HFFc6 (cell line): ENCODE measurements at regions not wholly inside any gene's neighbourhood (a gene's known extent, or its start where the extent isn't known, plus 50 kb on each side); places are given as distances from the start of the nearest gene placed in this dataset.

Experiments used
- DNase-seq: peaks from one replicate; pipeline ENCODE4 v3.0.0-alpha.2; 2018
- H3K27ac Mint-ChIP-seq: 2 replicates; pipeline ENCODE4 v1.8.0; 2020; ENCODE audit warnings: mild to moderate bottlenecking, mixed read lengths
- H3K27me3 Mint-ChIP-seq: 2 replicates; pipeline ENCODE4 v1.8.0; 2021; ENCODE audit warnings: mild to moderate bottlenecking, moderate library complexity, mixed read lengths; ENCODE audit not compliant: insufficient read depth
- H3K36me3 Mint-ChIP-seq: 2 replicates; pipeline ENCODE4 v1.8.0; 2021; ENCODE audit warnings: low read depth, mixed read lengths
- H3K4me1 Mint-ChIP-seq: 2 replicates; pipeline ENCODE4 v1.8.0; 2020; ENCODE audit warnings: low read depth, mixed read lengths
- H3K4me3 Mint-ChIP-seq: 2 replicates; pipeline ENCODE4 v1.8.0; 2020; ENCODE audit warnings: mild to moderate bottlenecking, moderate library complexity, mixed read lengths
- H3K9me3 Mint-ChIP-seq: 2 replicates; pipeline ENCODE4 v1.8.0; 2020; ENCODE audit warnings: mild to moderate bottlenecking, mixed read lengths
- TF ChIP-seq, protein P1 (sequence below): fragments of 200-600 bp; sonication (generic); IDR thresholded peaks from 2 replicates; pipeline ENCODE4 v1.5.0; 2021; ENCODE audit warnings: antibody characterized with exemption, mild to moderate bottlenecking

DNA sequence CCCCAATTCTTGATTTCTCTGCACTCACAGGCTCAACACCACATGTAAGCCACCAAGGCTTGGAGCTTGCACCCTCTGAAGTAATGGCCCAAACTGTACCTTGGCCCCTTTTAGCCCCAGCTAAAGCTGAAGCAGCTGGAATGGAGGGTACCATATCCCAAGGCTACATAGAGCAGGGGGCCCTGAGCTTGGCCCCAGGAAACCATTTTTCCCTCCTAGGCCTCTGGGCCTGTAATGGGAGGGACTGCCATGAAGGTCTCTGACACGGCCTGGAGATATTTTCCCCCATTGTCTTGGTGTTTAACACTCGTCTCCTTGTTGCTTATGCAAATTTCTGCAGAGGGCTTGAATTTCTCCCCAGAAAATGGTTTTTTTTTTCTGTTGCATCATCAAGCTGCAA lies 69.7 kb downstream of the SKA1 start:
- no peaks in the 10 kb centered on the region for H3K4me1 Mint-ChIP-seq
- TF ChIP-seq, protein P1, sequence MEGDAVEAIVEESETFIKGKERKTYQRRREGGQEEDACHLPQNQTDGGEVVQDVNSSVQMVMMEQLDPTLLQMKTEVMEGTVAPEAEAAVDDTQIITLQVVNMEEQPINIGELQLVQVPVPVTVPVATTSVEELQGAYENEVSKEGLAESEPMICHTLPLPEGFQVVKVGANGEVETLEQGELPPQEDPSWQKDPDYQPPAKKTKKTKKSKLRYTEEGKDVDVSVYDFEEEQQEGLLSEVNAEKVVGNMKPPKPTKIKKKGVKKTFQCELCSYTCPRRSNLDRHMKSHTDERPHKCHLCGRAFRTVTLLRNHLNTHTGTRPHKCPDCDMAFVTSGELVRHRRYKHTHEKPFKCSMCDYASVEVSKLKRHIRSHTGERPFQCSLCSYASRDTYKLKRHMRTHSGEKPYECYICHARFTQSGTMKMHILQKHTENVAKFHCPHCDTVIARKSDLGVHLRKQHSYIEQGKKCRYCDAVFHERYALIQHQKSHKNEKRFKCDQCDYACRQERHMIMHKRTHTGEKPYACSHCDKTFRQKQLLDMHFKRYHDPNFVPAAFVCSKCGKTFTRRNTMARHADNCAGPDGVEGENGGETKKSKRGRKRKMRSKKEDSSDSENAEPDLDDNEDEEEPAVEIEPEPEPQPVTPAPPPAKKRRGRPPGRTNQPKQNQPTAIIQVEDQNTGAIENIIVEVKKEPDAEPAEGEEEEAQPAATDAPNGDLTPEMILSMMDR = no peak
- H3K9me3 Mint-ChIP-seq = peaks cover 18% of the 10 kb centered on the region
- peaks cover 2% of the 10 kb centered on the region for H3K27me3 Mint-ChIP-seq
- H3K36me3 Mint-ChIP-seq = 0 out of 2 replicates have a peak, but pooled peaks cover 7% of the 10 kb centered on the region
- H3K27ac Mint-ChIP-seq = no peak overlapping the region
- DNase-seq = no peak
- no peak overlapping the region for H3K4me3 Mint-ChIP-seq

DNA sequence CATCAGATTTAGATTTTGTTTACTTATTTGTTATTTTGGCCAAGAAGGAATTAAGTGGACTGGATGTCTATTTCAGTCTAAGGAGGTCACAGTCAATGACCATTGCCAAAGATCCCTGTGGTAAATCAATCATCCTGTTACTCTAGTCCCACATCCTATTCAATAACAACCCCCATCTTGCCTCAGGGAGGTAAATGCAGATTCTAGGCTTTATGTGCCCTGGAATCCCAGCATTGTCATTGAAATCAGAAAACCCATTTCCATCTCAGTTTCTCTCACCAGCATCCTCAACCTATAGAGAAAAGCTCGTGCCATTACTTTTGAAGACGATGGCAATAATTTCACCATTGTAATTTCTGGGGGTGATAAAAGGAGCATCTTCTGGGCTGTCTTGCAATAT lies 71.8 kb downstream of the SKA1 start:
- Mint-ChIP-seq H3K36me3 (0 out of 2 replicates have a peak, but pooled peaks cover 7% of the 10 kb centered on the region), H3K27ac (no peak overlapping the region)
- no peak for DNase-seq

DNA sequence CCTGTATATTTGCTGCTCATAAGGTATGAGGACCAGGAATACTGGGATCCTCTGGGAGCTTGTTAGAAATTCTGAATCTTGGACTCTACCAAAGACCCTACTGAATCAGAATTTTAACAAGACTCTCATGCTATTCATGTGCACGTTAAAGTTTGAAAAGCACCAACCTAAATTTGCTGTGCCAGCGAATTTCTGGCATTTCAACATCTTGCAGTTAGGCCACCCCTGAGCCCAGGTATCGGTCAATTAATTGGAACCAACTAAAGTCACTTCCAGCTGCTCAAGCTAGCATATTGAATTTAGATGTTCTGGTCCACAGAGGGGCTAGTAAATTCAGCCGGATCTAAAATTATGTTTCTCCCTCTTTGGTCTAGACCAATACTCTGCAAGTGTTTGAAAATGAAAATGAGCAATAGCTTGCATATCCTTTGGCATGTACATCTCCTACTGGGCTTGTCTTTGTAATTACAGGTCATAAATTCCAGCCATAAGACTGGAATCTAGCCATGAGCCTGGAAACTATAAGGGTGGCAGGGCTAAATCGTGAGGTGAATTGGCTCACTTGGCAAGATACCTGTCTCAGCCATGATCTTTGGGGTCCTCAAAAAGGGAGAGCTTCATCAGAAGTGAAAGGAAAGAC lies 72.4 kb downstream of the SKA1 start:
- no peak overlapping the region for H3K4me3 Mint-ChIP-seq
- H3K27ac Mint-ChIP-seq = no peak overlapping the region
- H3K36me3 Mint-ChIP-seq = 0 out of 2 replicates have a peak, but pooled peaks cover 7% of the 10 kb centered on the region
- H3K27me3 Mint-ChIP-seq = peaks cover 2% of the 10 kb centered on the region
- no peaks in the 10 kb centered on the region for H3K4me1 Mint-ChIP-seq
- no peak for DNase-seq
- peaks cover 18% of the 10 kb centered on the region for H3K9me3 Mint-ChIP-seq
- TF ChIP-seq, protein P1 = no peak

More for the DNA sequence above, 71.8 kb downstream of the SKA1 start:
- Mint-ChIP-seq H3K4me1 (no peaks in the 10 kb centered on the region), H3K4me3 (no peak overlapping the region), H3K9me3 (peaks cover 18% of the 10 kb centered on the region), H3K27me3 (peaks cover 2% of the 10 kb centered on the region)
- TF ChIP-seq, protein P1 = no peak

DNA sequence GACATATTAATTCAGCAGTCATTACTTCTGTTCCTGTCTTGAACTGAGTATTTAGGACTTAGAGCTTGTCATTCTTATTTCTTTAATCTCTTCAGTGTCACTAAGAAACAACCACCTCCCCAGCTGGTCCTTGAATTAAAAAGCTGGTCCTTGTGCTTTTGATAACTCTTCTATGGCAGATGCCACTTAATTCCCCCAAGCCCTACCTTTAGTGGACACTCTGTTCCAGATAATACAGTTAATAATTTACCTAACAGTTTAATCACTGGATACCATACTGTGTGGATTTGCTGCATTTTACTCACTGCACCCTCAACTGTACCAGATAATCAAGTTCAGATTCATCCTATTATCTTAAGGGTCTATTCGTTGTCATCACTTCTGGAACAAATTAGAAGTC lies 73.1 kb downstream of the SKA1 start:
- H3K27ac Mint-ChIP-seq = no peak overlapping the region
- 0 out of 2 replicates have a peak, but pooled peaks cover 7% of the 10 kb centered on the region for H3K36me3 Mint-ChIP-seq
- peaks cover 18% of the 10 kb centered on the region for H3K9me3 Mint-ChIP-seq
- peaks cover 2% of the 10 kb centered on the region for H3K27me3 Mint-ChIP-seq
- H3K4me1 Mint-ChIP-seq = no peaks in the 10 kb centered on the region
- DNase-seq = no peak
- no peak overlapping the region for H3K4me3 Mint-ChIP-seq
- TF ChIP-seq, protein P1 = no peak

DNA sequence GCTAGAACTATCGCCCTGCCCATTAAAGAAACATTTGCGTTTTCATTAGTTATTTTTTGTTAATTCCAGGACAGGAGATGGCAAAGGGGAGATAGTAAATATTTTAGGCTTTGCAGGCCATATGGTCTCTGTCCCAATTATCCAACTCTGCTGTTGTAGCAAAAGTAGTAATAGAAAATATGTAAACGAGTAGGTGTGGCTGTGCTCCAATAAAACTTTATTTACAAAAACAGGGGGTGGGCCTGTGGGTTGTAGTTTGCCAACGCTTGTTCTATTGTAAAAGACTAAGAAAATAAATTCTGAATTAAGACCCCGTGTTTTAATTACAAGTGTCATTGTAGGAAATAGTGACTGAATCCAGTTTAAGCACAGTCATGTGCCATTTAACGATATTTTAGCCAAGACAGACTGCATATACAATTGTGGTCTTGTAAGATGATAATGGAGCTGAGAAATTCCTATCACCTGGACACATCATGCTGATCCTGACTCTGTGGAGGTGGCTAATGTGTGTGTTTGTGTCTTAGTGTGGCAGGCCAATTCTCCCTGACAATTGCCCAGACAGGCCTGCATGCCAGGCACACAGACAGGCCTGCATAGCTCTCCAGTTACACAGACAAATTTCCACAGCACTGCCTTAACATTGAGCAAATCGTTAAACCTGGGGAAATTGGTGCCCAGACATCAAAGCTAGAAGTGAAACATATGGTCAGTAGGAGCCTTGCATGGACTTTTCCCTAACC lies 76.4 kb downstream of the SKA1 start:
- no peak for DNase-seq
- no peak overlapping the region for H3K4me3 Mint-ChIP-seq
- H3K27ac Mint-ChIP-seq = no peak overlapping the region
- H3K27me3 Mint-ChIP-seq = peaks cover 2% of the 10 kb centered on the region
- peaks cover 11% of the 10 kb centered on the region; the same call in 1 of the 2 replicates for H3K9me3 Mint-ChIP-seq
- no peaks in the 10 kb centered on the region for H3K4me1 Mint-ChIP-seq
- TF ChIP-seq, protein P1 = no peak
- no peaks in the 10 kb centered on the region for H3K36me3 Mint-ChIP-seq
